HCT116 (cell line): ENCODE measurements at regions not wholly inside any gene's neighbourhood (a gene's known extent, or its start where the extent isn't known, plus 50 kb on each side); places are given as distances from the start of the nearest gene placed in this dataset.

ENCODE experiments used
- CTCF ChIP-seq, 3 experiments: fragments of 200-600 bp in 1 of 3; sonication (generic) in 1 of 3; IDR thresholded peaks in 2 of 3; conservative IDR thresholded peaks in 1 of 3; 2 replicates each; pipeline ENCODE4 v1.5.1; 2012 to 2017; ENCODE audit warnings: low read depth in 2 of 3, low read length in 2 of 3, antibody characterized with exemption in 1 of 3, borderline replicate concordance in 1 of 3, control low read depth in 1 of 3, mild to moderate bottlenecking in 1 of 3, mixed read lengths in 1 of 3, mixed run types in 1 of 3, moderate library complexity in 1 of 3; ENCODE audit not compliant: insufficient read depth in 1 of 3
- EGR1 ChIP-seq: IDR thresholded peaks from 2 replicates; pipeline ENCODE4 v1.6.1; 2012; ENCODE audit warnings: low read depth
- ELF1 ChIP-seq: IDR thresholded peaks from 2 replicates; pipeline ENCODE4 v1.6.1; 2012; ENCODE audit warnings: low read depth, borderline replicate concordance
- EZH2phosphoT487 ChIP-seq: fragments of 200-600 bp; IDR thresholded peaks from 2 replicates; pipeline ENCODE4 v1.6.1; 2018; ENCODE audit warnings: antibody characterized with exemption, borderline replicate concordance
- FOSL1 ChIP-seq: IDR thresholded peaks from 2 replicates; pipeline ENCODE4 v1.6.1; 2012; ENCODE audit warnings: low read depth
- POLR2AphosphoS5 ChIP-seq: IDR thresholded peaks from 2 replicates; pipeline ENCODE4 v1.6.1; 2011; ENCODE audit warnings: mild to moderate bottlenecking, low read depth, low read length, moderate library complexity

- no peak for TF ChIP-seq CTCF (IDR thresholded peaks at IDR 0.05 in 2 of 3, conservative IDR thresholded peaks at IDR 0.05 in 1 of 3; ENCODE audit: borderline replicate concordance in 1 of 3, insufficient read depth in 1 of 3, low read depth in 2 of 3, low read length in 2 of 3)
- no peak for TF ChIP-seq POLR2AphosphoS5
- TF ChIP-seq ELF1, result no peak
- TF ChIP-seq FOSL1, result no peak
- no peak for TF ChIP-seq EGR1
- TF ChIP-seq EZH2phosphoT487, result no peak
Observed at GRCh38 chr19:28424077-28424476, 788.9 kb downstream of the UQCRFS1 start.
